Caki2 (cell line): ENCODE measurements at regions not wholly inside any gene's neighbourhood (a gene's known extent, or its start where the extent isn't known, plus 50 kb on each side); places are given as distances from the start of the nearest gene placed in this dataset.

ENCODE experiments used
- DNase-seq: peaks from one replicate; pipeline ENCODE4 v3.0.0-alpha.2; 2015; ENCODE audit warnings: low read depth
- in situ Hi-C: cut with HindIII; loops from 2 replicates; pipeline ENCODE4 v1.10.0; 2016; ENCODE audit warnings: low sequenced_read_pairs, low pct_unique_long_range_greater_than_20kb, mixed read lengths

- in situ Hi-C loops, result no loop called here
- DNase-seq, result no peak
These were observed 53.1 kb upstream of the ATF7IP2 start for GRCh38 chr16:10332775-10333174.

GRCh38 chr16:10333321-10334032 lies 52.4 kb upstream of the ATF7IP2 start:
- no peak for DNase-seq
- in situ Hi-C loops, result no loop called here

- DNase-seq, result no peak
- in situ Hi-C loops, result no loop called here
These were observed 50.2 kb upstream of the ATF7IP2 start for GRCh38 chr16:10335681-10336080.
